Neural cell (in vitro differentiated cells): ENCODE measurements at regions not wholly inside any gene's neighbourhood (a gene's known extent, or its start where the extent isn't known, plus 50 kb on each side); places are given as distances from the start of the nearest gene placed in this dataset.

Experiments used
- H2AFZ ChIP-seq: fragments of 200-600, 300-800 bp; sonication (generic), shearing (Covaris generic); 2 replicates; pipeline ENCODE4 v1.6.0; 2014; ENCODE audit warnings: low read depth, mild to moderate bottlenecking, antibody characterized with exemption, low read length, moderate library complexity
- H3F3A ChIP-seq: fragments of 200-600 bp; shearing (Covaris generic); 2 replicates; pipeline ENCODE4 v1.6.1; 2016; ENCODE audit warnings: mild to moderate bottlenecking, moderate library complexity, mixed read lengths, antibody characterized with exemption, low read length; ENCODE audit not compliant: insufficient read depth, poor library complexity, severe bottlenecking
- H3K27ac ChIP-seq: fragments of 200-600, 300-800 bp; sonication (generic), shearing (Covaris generic); 2 replicates; pipeline ENCODE4 v1.5.1; 2014; ENCODE audit warnings: mild to moderate bottlenecking, low read length, moderate library complexity
- H3K27me3 ChIP-seq: fragments of 300-800, 200-600 bp; sonication (generic), shearing (Covaris generic); 2 replicates; pipeline ENCODE4 v1.6.0; 2014; ENCODE audit warnings: mild to moderate bottlenecking, low read depth, low read length, moderate library complexity; ENCODE audit not compliant: insufficient read depth
- H3K36me3 ChIP-seq: fragments of 300-800, 200-600 bp; sonication (generic), shearing (Covaris generic); 2 replicates; pipeline ENCODE4 v1.5.1; 2014; ENCODE audit warnings: mild to moderate bottlenecking, antibody characterized with exemption, low read length, moderate library complexity; ENCODE audit not compliant: insufficient read depth
- H3K4me2 ChIP-seq: fragments of 300-800, 200-600 bp; sonication (generic), shearing (Covaris generic); 2 replicates; pipeline ENCODE4 v1.6.0; 2014; ENCODE audit warnings: mild to moderate bottlenecking, low read length
- H3K4me3 ChIP-seq: fragments of 300-800, 200-600 bp; sonication (generic), shearing (Covaris generic); 2 replicates; pipeline ENCODE4 v1.5.1; 2014; ENCODE audit warnings: mild to moderate bottlenecking, low read length, moderate library complexity
- H3K79me2 ChIP-seq: fragments of 200-600 bp; shearing (Covaris generic); replicated peaks from 2 replicates; pipeline ENCODE4 v1.6.0; 2014; ENCODE audit warnings: mild to moderate bottlenecking, low read length, moderate library complexity; ENCODE audit not compliant: insufficient read depth
- H3K9ac ChIP-seq: fragments of 300-800, 200-600 bp; sonication (generic), shearing (Covaris generic); 2 replicates; pipeline ENCODE4 v1.6.1; 2016; ENCODE audit warnings: mild to moderate bottlenecking, low read length, mixed read lengths
- H3K9me2 ChIP-seq: fragments of 200-600 bp; shearing (Covaris generic); 2 replicates; pipeline ENCODE4 v1.6.1; 2016; ENCODE audit warnings: mild to moderate bottlenecking, low read length, mixed read lengths; ENCODE audit not compliant: insufficient read depth
- H3K9me3 ChIP-seq: fragments of 200-600, 300-800 bp; sonication (generic), shearing (Covaris generic); 2 replicates; pipeline ENCODE4 v1.6.1; 2016; ENCODE audit warnings: mild to moderate bottlenecking, mixed run types, low read length, moderate library complexity, mixed read lengths
- H4K20me1 ChIP-seq: fragments of 200-600 bp; shearing (Covaris generic); 2 replicates; pipeline ENCODE4 v1.6.1; 2016; ENCODE audit warnings: mild to moderate bottlenecking, mixed run types; ENCODE audit not compliant: insufficient read depth
- CTCF ChIP-seq: fragments of 450-650 bp; IDR thresholded peaks from 2 replicates; pipeline ENCODE4 v1.5.1; 2014; ENCODE audit warnings: antibody characterized with exemption, mild to moderate bottlenecking, moderate library complexity; ENCODE audit not compliant: poor library complexity, severe bottlenecking
- EP300 ChIP-seq: fragments of 450-650 bp; conservative IDR thresholded peaks from 2 replicates; pipeline ENCODE4 v1.6.1; 2014; ENCODE audit warnings: antibody characterized with exemption, mild to moderate bottlenecking, moderate library complexity; ENCODE audit not compliant: poor library complexity, severe bottlenecking
- EZH2 ChIP-seq: fragments of 200-600, 300-800 bp; shearing (Covaris generic), sonication (generic); IDR thresholded peaks from 2 replicates; pipeline ENCODE4 v1.6.1; 2014; ENCODE audit warnings: antibody characterized with exemption, low read length, borderline replicate concordance, mild to moderate bottlenecking; ENCODE audit not compliant: insufficient read depth, poor library complexity, severe bottlenecking
- MXI1 ChIP-seq: fragments of 450-650 bp; conservative IDR thresholded peaks from 2 replicates; pipeline ENCODE4 v1.6.1; 2014; ENCODE audit warnings: antibody characterized with exemption, mild to moderate bottlenecking; ENCODE audit not compliant: poor library complexity, severe bottlenecking
- POLR2AphosphoS5 ChIP-seq: IDR thresholded peaks from 2 replicates; pipeline ENCODE4 v1.6.1; 2012
- RAD21 ChIP-seq: fragments of 450-650 bp; conservative IDR thresholded peaks from 2 replicates; pipeline ENCODE4 v1.6.1; 2014; ENCODE audit warnings: antibody characterized with exemption, mild to moderate bottlenecking, moderate library complexity
- REST ChIP-seq: IDR thresholded peaks from 2 replicates; pipeline ENCODE4 v1.6.1; 2012; ENCODE audit warnings: borderline replicate concordance
- SMC3 ChIP-seq: fragments of 450-650 bp; conservative IDR thresholded peaks from 2 replicates; pipeline ENCODE4 v1.6.1; 2014; ENCODE audit warnings: antibody characterized with exemption, mild to moderate bottlenecking, moderate library complexity; ENCODE audit not compliant: poor library complexity
- TAF1 ChIP-seq: IDR thresholded peaks from 2 replicates; pipeline ENCODE4 v1.6.1; 2012; ENCODE audit warnings: low read depth

GRCh38 chr11:25941353-25941752, 390.6 kb upstream of the ANO3 start:
- Histone ChIP-seq H3F3A (no peaks in the 10 kb centered on the region), H3K9ac (no peak overlapping the region), H4K20me1 (no peaks in the 10 kb centered on the region), H3K27ac (no peak overlapping the region), H3K36me3 (no peaks in the 10 kb centered on the region), H3K79me2 (no peaks in the 10 kb centered on the region), H3K4me2 (no peak overlapping the region), H3K9me2 (no peaks in the 10 kb centered on the region), H2AFZ (no peak overlapping the region), H3K9me3 (no peaks in the 10 kb centered on the region), H3K27me3 (no peaks in the 10 kb centered on the region), H3K4me3 (no peak overlapping the region)
- TF ChIP-seq EP300, result no peak
- no peak for TF ChIP-seq TAF1
- TF ChIP-seq EZH2, result no peak
- TF ChIP-seq REST, result no peak
- no peak for TF ChIP-seq POLR2AphosphoS5
- TF ChIP-seq MXI1, result no peak
- TF ChIP-seq CTCF, result no peak
- no peak for TF ChIP-seq RAD21
- TF ChIP-seq SMC3, result no peak

DNA sequence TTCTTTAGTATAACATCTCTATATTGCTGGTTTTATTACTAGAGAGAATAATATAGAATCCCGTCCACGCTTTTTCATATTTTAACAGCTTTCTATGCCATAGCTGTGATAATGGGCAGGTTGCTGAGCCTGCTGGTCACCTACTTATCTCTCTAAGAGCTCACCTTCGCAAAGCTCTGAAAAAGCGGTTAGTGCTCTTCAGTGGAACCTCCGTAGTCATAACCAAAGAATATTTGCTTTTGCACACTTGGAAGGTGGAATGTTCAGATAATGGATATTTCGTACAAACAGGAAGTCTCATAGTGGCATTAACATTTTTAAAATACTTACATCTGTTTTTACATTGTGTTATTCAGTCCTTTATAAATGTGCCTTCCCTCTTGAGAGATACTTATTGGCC, 388.9 kb upstream of the ANO3 start:
- H3K9me2 ChIP-seq, result no peaks in the 10 kb centered on the region
- TF ChIP-seq EZH2 (no peak), TAF1 (no peak), MXI1 (no peak), CTCF (no peak), RAD21 (no peak), EP300 (no peak), POLR2AphosphoS5 (no peak), REST (no peak), SMC3 (no peak)
- H3K9me3 ChIP-seq, result no peaks in the 10 kb centered on the region
- no peak overlapping the region for H2AFZ ChIP-seq
- H3K4me2 ChIP-seq, result no peak overlapping the region
- H3F3A ChIP-seq, result no peaks in the 10 kb centered on the region
- H3K4me3 ChIP-seq, result no peak overlapping the region
- no peaks in the 10 kb centered on the region for H4K20me1 ChIP-seq
- H3K79me2 ChIP-seq, result no peaks in the 10 kb centered on the region
- H3K9ac ChIP-seq, result no peak overlapping the region
- H3K27ac ChIP-seq, result no peak overlapping the region
- no peaks in the 10 kb centered on the region for H3K36me3 ChIP-seq
- H3K27me3 ChIP-seq, result no peaks in the 10 kb centered on the region
